ENCODE measurements at regions not wholly inside any gene's neighbourhood (a gene's known extent, or its start where the extent isn't known, plus 50 kb on each side); places are given as distances from the start of the nearest gene placed in this dataset.

DNA sequence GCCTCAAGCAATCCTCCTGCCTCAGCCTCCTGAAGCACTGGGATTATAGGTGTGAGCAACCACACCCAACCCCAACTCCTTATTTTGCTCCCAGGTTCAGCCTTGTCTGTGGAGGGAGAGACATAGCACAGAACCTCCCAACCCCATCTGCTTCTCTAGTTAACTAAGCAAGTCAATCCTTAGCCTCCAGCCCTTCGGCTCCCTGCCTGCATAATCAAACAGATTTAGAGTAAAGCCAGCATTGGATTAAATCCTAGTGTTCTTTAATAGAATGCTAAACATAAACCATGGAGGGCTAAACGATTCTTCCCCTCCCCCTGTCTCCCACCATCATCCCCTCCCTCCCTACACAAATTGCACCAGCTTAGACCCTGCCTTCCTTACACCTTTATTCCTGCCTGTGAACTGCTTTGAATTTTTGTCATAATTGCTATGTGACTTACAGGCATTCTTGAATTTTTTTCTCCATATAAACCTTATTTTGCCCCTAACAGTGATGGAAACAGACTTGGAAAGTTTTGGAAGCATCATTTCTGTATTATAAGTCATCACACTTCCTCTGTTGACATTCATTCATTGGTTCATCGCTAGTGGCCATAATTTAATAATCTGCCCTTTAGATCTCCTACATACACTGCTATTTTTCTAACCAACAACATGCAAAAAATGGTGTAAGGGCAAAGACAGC lies 72.6 kb upstream of the TOMM7 start:
- DNase-seq: no peak
- Histone ChIP-seq H3K23ac (ENCODE audit: insufficient read length, low read depth, low read length) (no peak overlapping the region), H2BK5ac (ENCODE audit: insufficient read length, low read length) (no peak overlapping the region), H2BK12ac (ENCODE audit: insufficient read length, low read depth, low read length) (no peak overlapping the region), H2BK120ac (ENCODE audit: low read depth, low read length, poor library complexity, severe bottlenecking) (no peak overlapping the region), H4K20me1 (ENCODE audit: control insufficient read depth, insufficient read depth, insufficient read length) (no peaks in the 10 kb centered on the region), H3K14ac (ENCODE audit: insufficient read depth, low read length) (no peak overlapping the region), H4K91ac (ENCODE audit: insufficient read length, low read depth, low read length) (no peak overlapping the region), H3K9me3 (ENCODE audit: control insufficient read depth, low read depth, low read length) (no peaks in the 10 kb centered on the region), H3K18ac (ENCODE audit: insufficient read length, low read depth, low read length) (no peak overlapping the region), H2BK15ac (ENCODE audit: low read depth, low read length) (no peak overlapping the region), H2BK20ac (ENCODE audit: low read depth, low read length, poor library complexity, severe bottlenecking) (no peak overlapping the region), H3K79me1 (ENCODE audit: insufficient read depth, low read depth, low read length, poor library complexity, severe bottlenecking) (no peaks in the 10 kb centered on the region), H3K4me2 (ENCODE audit: insufficient read depth, insufficient read length, low read length) (no peak overlapping the region), H4K5ac (ENCODE audit: insufficient read length, low read depth, low read length) (no peak overlapping the region), H2AK5ac (ENCODE audit: insufficient read length, low read length) (no peak overlapping the region), H4K8ac (replicated peaks; ENCODE audit: insufficient read length, low read depth, low read length) (no peak overlapping the region), H3K27me3 (ENCODE audit: insufficient read depth, low read length) (no peaks in the 10 kb centered on the region), H2AFZ (ENCODE audit: low read length) (no peak overlapping the region), H3K9ac (ENCODE audit: extremely low read depth, insufficient read length, low read length) (no peak overlapping the region), H3K4ac (ENCODE audit: low read depth, low read length) (no peak overlapping the region), H3K56ac (ENCODE audit: insufficient read length, low read depth, low read length) (no peak overlapping the region), H3K23me2 (ENCODE audit: insufficient read length, low read depth, low read length, poor library complexity, severe bottlenecking) (peaks cover 3% of the 10 kb centered on the region), H3T11ph (ENCODE audit: low read length) (no peak overlapping the region), H3K27ac (ENCODE audit: insufficient read length, low read depth, low read length) (no peak overlapping the region), H3K79me2 (ENCODE audit: insufficient read depth, low read length) (no peaks in the 10 kb centered on the region), H3K4me1 (ENCODE audit: insufficient read depth, low read length) (peaks cover 4% of the 10 kb centered on the region; the same call in 1 of the 2 replicates)
- TF ChIP-seq, protein P1, sequence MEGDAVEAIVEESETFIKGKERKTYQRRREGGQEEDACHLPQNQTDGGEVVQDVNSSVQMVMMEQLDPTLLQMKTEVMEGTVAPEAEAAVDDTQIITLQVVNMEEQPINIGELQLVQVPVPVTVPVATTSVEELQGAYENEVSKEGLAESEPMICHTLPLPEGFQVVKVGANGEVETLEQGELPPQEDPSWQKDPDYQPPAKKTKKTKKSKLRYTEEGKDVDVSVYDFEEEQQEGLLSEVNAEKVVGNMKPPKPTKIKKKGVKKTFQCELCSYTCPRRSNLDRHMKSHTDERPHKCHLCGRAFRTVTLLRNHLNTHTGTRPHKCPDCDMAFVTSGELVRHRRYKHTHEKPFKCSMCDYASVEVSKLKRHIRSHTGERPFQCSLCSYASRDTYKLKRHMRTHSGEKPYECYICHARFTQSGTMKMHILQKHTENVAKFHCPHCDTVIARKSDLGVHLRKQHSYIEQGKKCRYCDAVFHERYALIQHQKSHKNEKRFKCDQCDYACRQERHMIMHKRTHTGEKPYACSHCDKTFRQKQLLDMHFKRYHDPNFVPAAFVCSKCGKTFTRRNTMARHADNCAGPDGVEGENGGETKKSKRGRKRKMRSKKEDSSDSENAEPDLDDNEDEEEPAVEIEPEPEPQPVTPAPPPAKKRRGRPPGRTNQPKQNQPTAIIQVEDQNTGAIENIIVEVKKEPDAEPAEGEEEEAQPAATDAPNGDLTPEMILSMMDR (conservative IDR thresholded peaks at IDR 0.05): no peak
- Mint-ChIP-seq H3K4me1 (peaks cover 14% of the 10 kb centered on the region in 2 experiments), H3K9me3 (peaks cover 0 to 8% of the 10 kb centered on the region in 2 experiments; a peak in 3 of 5 replicates), H3K36me3 (ENCODE audit: insufficient read depth in 1 of 3, low read depth in 3 of 3) (peaks cover 0 to 8% (median 0%) of the 10 kb centered on the region in 3 experiments; a peak in 3 of 7 replicates), H3K4me3 (no peak overlapping the region), H3K27me3 (ENCODE audit: low read depth) (no peaks in the 10 kb centered on the region), H3K27ac (no peak overlapping the region)
- no CpG with 5 or more reads among the region's 3 CpGs for WGBS (ENCODE audit: extremely low coverage, insufficient read length, low lambda C conversion rate)
